MM.1S (cell line): ENCODE measurements at regions not wholly inside any gene's neighbourhood (a gene's known extent, or its start where the extent isn't known, plus 50 kb on each side); places are given as distances from the start of the nearest gene placed in this dataset.

Source experiments
- DNase-seq: peaks from one replicate; pipeline ENCODE4 v3.0.0-alpha.2; 2015
- H2AFZ ChIP-seq: fragments of 300-600 bp; sonication (generic); 2 replicates; pipeline ENCODE4 v1.6.0; 2016; ENCODE audit warnings: antibody characterized with exemption, low read length
- H3F3A ChIP-seq: fragments of 300-600 bp; sonication (generic); 2 replicates; pipeline ENCODE4 v1.6.1; 2016; ENCODE audit warnings: mild to moderate bottlenecking, antibody characterized with exemption, low read length, moderate library complexity, mixed read lengths; ENCODE audit not compliant: insufficient read depth
- H3K27ac ChIP-seq: fragments of 300-600 bp; sonication (generic); 2 replicates; pipeline ENCODE4 v1.5.1; 2016; ENCODE audit warnings: mild to moderate bottlenecking, low read length
- H3K27me3 ChIP-seq: fragments of 300-600 bp; sonication (generic); replicated peaks from 2 replicates; pipeline ENCODE4 v1.6.0; 2016; ENCODE audit warnings: low read length; ENCODE audit not compliant: insufficient read depth
- H3K36me3 ChIP-seq: fragments of 300-600 bp; sonication (generic); replicated peaks from 2 replicates; pipeline ENCODE4 v1.6.1; 2016; ENCODE audit warnings: mild to moderate bottlenecking, low read length, mixed read lengths; ENCODE audit not compliant: insufficient read depth
- H3K4me1 ChIP-seq: fragments of 300-600 bp; sonication (generic); 2 replicates; pipeline ENCODE4 v1.6.1; 2016; ENCODE audit warnings: low read length, mixed read lengths
- H3K4me2 ChIP-seq: fragments of 300-600 bp; sonication (generic); 2 replicates; pipeline ENCODE4 v1.6.0; 2016; ENCODE audit warnings: low read depth, low read length
- H3K4me3 ChIP-seq: fragments of 300-600 bp; sonication (generic); 2 replicates; pipeline ENCODE4 v1.5.1; 2016; ENCODE audit warnings: low read length, mixed read lengths
- H3K79me2 ChIP-seq: fragments of 300-600 bp; sonication (generic); 2 replicates; pipeline ENCODE4 v1.6.1; 2016; ENCODE audit warnings: mixed run types, low read length, mixed read lengths
- H3K9ac ChIP-seq: fragments of 300-600 bp; sonication (generic); 2 replicates; pipeline ENCODE4 v1.6.1; 2016; ENCODE audit warnings: low read length, mixed read lengths
- H3K9me2 ChIP-seq: fragments of 300-600 bp; sonication (generic); replicated peaks from 2 replicates; pipeline ENCODE4 v1.6.1; 2016; ENCODE audit warnings: mild to moderate bottlenecking, low read length, mixed read lengths; ENCODE audit not compliant: insufficient read depth
- H3K9me3 ChIP-seq: fragments of 300-600 bp; sonication (generic); replicated peaks from 2 replicates; pipeline ENCODE4 v1.6.1; 2016; ENCODE audit warnings: mild to moderate bottlenecking, low read length, mixed read lengths; ENCODE audit not compliant: insufficient read depth
- H4K20me1 ChIP-seq: fragments of 300-600 bp; sonication (generic); 2 replicates; pipeline ENCODE4 v1.6.1; 2016; ENCODE audit warnings: mild to moderate bottlenecking, low read length, moderate library complexity, mixed read lengths; ENCODE audit not compliant: insufficient read depth
- EZH2 ChIP-seq: fragments of 300-600 bp; sonication (generic); optimal IDR thresholded peaks from 2 replicates; pipeline ENCODE3; 2017; ENCODE audit warnings: low read depth, mild to moderate bottlenecking, antibody characterized with exemption, low read length, mixed read lengths
- EZH2phosphoT487 ChIP-seq: fragments of 300-600 bp; sonication (generic); IDR thresholded peaks from 2 replicates; pipeline ENCODE4 v1.6.1; 2018; ENCODE audit warnings: antibody characterized with exemption, low read length
- TF ChIP-seq, protein P1 (sequence below): fragments of 300-600 bp; sonication (generic); IDR thresholded peaks from 2 replicates; pipeline ENCODE4 v1.5.1; 2016; ENCODE audit warnings: antibody characterized with exemption, low read length, mixed read lengths

DNA sequence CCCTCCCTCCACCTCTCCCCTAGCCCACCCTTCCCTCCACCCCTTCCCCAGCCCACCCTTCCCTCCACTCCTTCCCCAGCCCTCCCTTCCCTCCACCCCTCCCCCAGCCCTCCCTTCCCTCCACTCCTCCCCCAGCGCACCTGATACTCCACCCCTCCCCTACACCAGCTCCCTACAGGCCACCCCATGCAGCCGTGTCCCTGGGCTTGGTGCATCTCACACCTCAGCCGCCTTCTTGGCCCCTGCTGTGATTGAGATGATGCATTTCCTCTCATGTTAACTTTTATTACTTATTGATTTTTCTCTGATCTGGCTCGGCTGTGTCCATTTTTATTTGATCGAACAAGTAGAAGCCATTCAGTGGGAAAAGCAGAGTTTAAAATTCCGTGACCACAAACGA, 243.8 kb downstream of the MATN1 start:
- H3K9me3 ChIP-seq: no peaks in the 10 kb centered on the region
- no peak overlapping the region for H3K4me3 ChIP-seq
- no peak for TF ChIP-seq EZH2
- no peaks in the 10 kb centered on the region for H3K4me1 ChIP-seq
- no peaks in the 10 kb centered on the region for H3K36me3 ChIP-seq
- no peaks in the 10 kb centered on the region for H3K9me2 ChIP-seq
- no peaks in the 10 kb centered on the region for H4K20me1 ChIP-seq
- H3K79me2 ChIP-seq: no peaks in the 10 kb centered on the region
- no peak overlapping the region for H3K27ac ChIP-seq
- H2AFZ ChIP-seq: no peak overlapping the region
- H3K4me2 ChIP-seq: no peak overlapping the region
- peaks cover 56% of the 10 kb centered on the region for H3K27me3 ChIP-seq
- H3K9ac ChIP-seq: no peak overlapping the region
- no peaks in the 10 kb centered on the region for H3F3A ChIP-seq
- no peak for DNase-seq

DNA sequence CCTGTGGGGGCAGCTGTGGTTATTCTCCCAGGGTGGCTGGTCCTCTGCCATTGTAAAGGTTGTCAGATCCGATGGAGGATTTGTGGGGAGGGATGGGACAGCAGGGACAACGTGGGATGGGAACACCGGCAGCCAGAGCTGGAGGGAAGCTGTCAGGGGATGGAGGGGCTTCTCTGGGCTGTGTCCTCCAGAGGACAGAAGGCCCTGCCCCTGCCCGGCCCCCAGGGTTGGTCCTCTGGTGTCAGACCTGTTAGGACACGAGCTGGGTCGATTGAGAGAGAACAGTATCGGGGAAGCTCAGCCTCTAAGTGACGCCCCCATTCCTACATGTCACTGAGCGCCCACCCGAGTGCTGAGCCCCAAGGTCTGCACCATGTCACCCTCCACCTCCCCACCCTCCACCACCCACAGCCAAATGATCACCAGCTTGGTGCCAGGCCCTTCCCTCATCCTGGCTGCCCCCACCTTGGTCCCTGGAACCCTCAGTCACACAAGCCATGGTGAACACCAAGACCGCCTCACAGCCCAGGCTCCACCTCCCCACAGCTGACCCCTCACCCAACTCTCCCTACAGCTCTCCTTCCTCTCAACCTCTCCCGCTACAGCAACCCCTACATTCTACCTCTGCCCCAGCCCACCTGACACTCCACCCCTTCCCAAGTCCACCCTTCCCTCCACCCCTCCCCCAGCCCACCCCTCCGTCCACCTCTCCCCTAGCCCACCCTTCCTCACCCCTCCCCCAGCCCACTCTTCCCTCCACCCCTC, 244.4 kb downstream of the MATN1 start:
- no peaks in the 10 kb centered on the region for H3K9me3 ChIP-seq
- no peaks in the 10 kb centered on the region for H3K36me3 ChIP-seq
- no peak overlapping the region for H3K9ac ChIP-seq
- no peaks in the 10 kb centered on the region for H3K79me2 ChIP-seq
- no peaks in the 10 kb centered on the region for H3F3A ChIP-seq
- no peak overlapping the region for H3K4me2 ChIP-seq
- no peak overlapping the region for H3K4me3 ChIP-seq
- no peak for DNase-seq
- no peak overlapping the region for H3K27ac ChIP-seq
- TF ChIP-seq, protein P1, sequence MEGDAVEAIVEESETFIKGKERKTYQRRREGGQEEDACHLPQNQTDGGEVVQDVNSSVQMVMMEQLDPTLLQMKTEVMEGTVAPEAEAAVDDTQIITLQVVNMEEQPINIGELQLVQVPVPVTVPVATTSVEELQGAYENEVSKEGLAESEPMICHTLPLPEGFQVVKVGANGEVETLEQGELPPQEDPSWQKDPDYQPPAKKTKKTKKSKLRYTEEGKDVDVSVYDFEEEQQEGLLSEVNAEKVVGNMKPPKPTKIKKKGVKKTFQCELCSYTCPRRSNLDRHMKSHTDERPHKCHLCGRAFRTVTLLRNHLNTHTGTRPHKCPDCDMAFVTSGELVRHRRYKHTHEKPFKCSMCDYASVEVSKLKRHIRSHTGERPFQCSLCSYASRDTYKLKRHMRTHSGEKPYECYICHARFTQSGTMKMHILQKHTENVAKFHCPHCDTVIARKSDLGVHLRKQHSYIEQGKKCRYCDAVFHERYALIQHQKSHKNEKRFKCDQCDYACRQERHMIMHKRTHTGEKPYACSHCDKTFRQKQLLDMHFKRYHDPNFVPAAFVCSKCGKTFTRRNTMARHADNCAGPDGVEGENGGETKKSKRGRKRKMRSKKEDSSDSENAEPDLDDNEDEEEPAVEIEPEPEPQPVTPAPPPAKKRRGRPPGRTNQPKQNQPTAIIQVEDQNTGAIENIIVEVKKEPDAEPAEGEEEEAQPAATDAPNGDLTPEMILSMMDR: no peak
- no peaks in the 10 kb centered on the region for H3K9me2 ChIP-seq
- peaks cover 62% of the 10 kb centered on the region for H3K27me3 ChIP-seq
- no peaks in the 10 kb centered on the region for H3K4me1 ChIP-seq
- H4K20me1 ChIP-seq: no peaks in the 10 kb centered on the region
- H2AFZ ChIP-seq: no peak overlapping the region

DNA sequence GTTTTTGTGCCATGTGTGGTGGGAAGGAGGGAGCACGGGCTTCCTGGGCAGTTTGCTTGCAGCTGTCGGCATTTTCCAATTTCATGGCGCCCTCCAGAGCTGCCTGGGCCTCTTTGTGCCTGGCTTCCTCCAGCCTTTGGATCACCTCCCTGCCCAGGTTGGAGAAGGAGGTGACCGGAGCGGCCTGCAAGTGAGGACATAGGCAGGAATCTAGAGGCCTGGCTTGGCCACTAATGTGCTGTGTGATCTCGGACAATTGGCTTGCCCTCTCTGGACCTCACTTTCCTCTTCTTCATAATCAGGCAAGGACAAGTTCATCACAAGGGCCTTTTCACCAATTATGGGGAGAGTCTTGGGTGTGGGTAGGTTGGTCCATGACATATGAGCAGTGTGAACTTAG, 245.1 kb downstream of the MATN1 start:
- H3K4me3 ChIP-seq: no peak overlapping the region
- H4K20me1 ChIP-seq: no peaks in the 10 kb centered on the region
- no peaks in the 10 kb centered on the region for H3K4me1 ChIP-seq
- H3K27me3 ChIP-seq: peaks cover 66% of the 10 kb centered on the region
- no peaks in the 10 kb centered on the region for H3K36me3 ChIP-seq
- DNase-seq: no peak
- no peaks in the 10 kb centered on the region for H3F3A ChIP-seq
- H3K79me2 ChIP-seq: no peaks in the 10 kb centered on the region
- H3K27ac ChIP-seq: no peak overlapping the region
- H3K9me3 ChIP-seq: no peaks in the 10 kb centered on the region
- H3K4me2 ChIP-seq: no peak overlapping the region
- H2AFZ ChIP-seq: no peak overlapping the region
- no peak overlapping the region for H3K9ac ChIP-seq
- TF ChIP-seq EZH2: no peak
- no peak for TF ChIP-seq EZH2phosphoT487
- TF ChIP-seq, protein P1: no peak
- no peaks in the 10 kb centered on the region for H3K9me2 ChIP-seq

DNA sequence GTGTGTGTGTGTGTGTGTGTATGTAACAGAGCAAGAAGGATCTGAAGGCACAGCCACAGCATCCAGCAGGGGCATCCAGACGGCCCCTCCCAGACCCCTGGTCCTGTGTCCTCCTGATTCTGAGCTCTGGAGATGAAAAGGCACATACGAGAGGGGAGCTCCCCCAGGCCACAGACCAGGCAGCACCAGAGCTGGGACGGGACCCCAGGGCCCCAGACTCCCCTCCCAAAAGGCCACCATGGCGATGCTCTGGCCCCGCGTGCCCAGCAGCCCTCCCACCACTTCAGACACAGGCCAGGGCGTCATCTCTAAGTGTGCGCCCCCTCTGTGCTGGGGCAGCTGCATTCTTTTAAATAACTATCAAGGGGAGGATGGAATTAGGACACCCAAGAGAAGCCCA, 245.8 kb downstream of the MATN1 start:
- Histone ChIP-seq H3F3A (no peaks in the 10 kb centered on the region), H3K36me3 (no peaks in the 10 kb centered on the region), H3K9me2 (no peaks in the 10 kb centered on the region), H3K9ac (no peak overlapping the region), H3K79me2 (no peaks in the 10 kb centered on the region), H4K20me1 (no peaks in the 10 kb centered on the region), H2AFZ (no peak overlapping the region), H3K27ac (no peak overlapping the region), H3K4me2 (no peak overlapping the region), H3K4me1 (no peaks in the 10 kb centered on the region), H3K27me3 (peaks cover 67% of the 10 kb centered on the region), H3K9me3 (no peaks in the 10 kb centered on the region), H3K4me3 (no peak overlapping the region)
- no peak for TF ChIP-seq EZH2phosphoT487
- TF ChIP-seq, protein P1: no peak
- no peak for DNase-seq
